ENCODE measurements at regions not wholly inside any gene's neighbourhood (a gene's known extent, or its start where the extent isn't known, plus 50 kb on each side); places are given as distances from the start of the nearest gene placed in this dataset.

DNA sequence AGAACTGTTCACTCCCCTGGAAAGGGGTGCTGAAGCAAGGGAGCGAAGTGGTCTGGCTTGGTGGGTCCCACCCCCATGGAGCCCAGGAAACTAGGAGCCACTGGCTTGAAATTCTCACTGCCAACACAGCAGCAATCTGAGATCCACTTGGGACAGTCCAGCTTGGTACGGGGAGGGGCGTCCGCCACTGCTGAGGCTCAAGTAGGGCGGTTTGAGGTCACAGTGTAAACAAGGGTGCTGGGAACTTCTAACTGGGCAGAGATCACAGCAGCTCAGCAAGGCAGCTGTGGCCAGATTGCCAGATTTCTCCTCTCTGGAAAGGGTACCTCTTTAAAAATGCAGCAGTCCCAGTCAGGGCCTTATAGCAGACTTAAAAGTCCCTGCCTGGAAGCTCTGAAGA lies 53.9 kb upstream of the GALNTL6 start:
- DNase-seq (ENCODE audit: low read depth in 2 of 3, low spot score in 1 of 3), result no peak

DNA sequence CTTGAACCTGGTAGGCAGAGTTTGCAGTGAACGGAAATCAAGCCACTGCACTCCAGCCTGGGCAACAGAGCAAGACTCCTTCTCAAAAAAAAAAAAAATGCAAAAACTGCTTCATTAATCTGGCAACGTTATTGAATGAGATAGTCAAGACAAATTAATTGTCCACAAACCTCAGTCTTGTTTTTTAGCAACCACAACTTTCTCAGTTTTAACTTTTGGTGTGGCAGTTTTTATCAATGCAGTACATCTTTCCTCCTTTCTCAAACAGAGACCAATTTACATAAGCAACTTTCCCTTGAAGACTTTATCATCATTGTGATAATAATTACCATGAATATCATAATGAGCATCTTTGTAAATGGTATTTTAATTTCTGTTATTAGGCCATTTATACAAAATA lies 61.7 kb upstream of the GALNTL6 start:
- no peak for DNase-seq (ENCODE audit: low read depth in 2 of 3, low spot score in 1 of 3)

DNA sequence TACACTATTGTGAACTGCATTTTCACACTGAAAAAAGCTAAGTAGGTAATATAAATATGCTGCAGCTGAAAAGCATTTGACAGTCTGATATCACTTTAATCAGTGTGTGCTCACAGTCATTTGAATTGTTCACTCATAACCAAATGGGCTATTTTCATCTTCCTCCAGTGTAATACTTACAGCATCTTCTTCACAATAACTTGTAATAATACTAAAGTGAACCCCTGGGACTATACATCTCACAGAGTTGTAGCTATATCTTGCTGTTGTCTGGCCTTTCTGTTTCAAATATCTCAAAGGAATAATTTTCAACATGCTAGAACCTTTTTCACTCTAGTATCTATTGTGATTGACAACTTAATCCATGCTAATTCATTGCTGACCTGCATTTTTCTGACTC lies 66.8 kb upstream of the GALNTL6 start:
- DNase-seq (ENCODE audit: low read depth in 2 of 3, low spot score in 1 of 3), result no peak

DNA sequence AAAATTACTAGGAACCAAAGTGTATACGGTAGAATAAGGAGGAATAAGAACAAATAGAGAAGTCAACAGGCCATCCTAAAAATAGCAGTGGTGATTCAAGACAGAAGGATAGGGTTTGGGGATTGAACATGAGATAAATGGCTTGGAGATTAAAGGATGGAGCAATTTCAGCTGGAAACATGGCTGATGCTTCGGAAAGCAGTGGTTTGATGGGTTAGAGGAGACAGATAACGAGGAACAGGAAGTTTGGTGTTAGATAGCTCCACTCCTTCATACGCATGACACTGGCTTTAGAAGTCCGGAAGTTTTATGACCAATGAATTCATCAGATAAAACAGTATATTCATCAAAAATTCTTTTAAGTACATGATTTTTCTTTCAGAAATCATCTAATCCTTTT lies 70.8 kb upstream of the GALNTL6 start:
- DNase-seq (ENCODE audit: low read depth in 2 of 3, low spot score in 1 of 3), result no peak

DNA sequence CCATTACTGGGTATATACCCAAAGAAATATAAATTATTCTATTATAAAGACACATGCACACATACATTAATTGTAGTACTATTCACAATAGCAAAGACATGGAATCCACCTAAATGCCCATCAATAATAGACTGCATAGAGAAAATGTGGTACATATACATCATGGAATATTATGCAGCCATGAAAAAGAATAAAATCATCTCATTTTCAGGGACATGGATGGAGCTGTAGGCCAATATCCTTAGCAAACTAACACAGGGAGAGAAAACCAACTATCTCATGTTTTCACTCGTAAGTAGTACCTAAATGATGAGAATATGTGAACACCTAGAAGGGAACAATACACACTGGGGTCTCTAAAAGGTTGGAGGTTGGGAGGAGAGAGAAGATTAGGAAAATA lies 86.0 kb upstream of the GALNTL6 start:
- DNase-seq (ENCODE audit: low read depth in 2 of 3, low spot score in 1 of 3), result no peak

DNA sequence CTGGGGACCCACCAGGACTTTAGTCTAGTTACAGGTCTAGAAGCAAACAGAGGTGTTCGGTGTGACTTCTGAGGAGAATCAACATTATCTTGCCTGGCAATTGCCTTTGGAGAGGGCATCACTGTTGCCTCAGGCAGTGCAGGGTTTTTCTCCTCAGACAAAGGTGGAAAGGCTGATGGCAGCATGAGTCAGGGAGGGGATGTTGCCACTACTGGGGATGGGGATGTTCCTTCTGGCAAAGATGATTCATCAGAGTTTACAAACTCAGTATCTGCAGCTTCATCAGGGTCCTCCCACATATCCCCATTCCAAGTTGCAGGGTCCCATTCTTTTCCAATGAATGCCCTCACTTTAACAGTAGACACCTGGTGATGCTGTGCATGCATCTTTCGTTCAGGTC lies 91.3 kb upstream of the GALNTL6 start:
- DNase-seq (ENCODE audit: low read depth in 2 of 3, low spot score in 1 of 3), result no peak

DNA sequence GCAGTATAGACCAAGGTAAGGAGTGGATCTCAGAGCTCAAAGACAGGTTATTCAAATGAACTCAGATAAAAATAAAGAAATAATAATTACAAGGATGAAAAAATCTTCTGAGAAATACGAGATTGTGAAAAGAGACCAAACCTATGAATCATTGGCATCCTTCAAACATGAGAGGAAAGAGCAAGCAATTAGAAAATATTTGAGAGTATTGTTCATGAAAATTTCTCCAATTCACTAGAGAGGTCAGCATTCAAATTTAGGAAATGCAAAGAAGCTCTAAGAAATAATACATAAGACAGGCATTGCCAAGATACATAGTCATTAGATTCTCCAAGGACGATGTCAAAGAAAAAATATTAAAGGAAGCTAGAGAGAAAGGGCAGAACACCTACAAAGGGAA lies 93.5 kb upstream of the GALNTL6 start:
- DNase-seq (ENCODE audit: low read depth in 2 of 3, low spot score in 1 of 3), result no peak

DNA sequence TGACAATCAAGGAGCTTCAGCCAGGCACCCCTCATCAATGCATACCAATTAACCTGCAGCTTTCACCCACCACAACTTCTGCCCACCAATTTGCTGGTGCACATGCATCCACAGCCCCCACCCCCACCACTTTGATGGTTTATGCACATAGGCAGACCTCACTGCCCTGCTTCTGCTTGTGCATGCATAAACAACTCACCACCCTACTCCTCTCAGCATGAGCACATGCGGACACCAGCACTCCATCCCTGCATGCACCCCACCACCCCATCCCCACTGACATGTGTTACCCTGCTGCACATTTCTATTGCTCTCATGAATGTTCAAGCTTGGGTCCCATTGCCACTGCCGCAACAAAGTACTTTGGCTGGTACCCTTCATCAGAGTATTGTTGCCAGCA lies 94.5 kb upstream of the GALNTL6 start:
- DNase-seq (ENCODE audit: low read depth in 2 of 3, low spot score in 1 of 3), result no peak

DNA sequence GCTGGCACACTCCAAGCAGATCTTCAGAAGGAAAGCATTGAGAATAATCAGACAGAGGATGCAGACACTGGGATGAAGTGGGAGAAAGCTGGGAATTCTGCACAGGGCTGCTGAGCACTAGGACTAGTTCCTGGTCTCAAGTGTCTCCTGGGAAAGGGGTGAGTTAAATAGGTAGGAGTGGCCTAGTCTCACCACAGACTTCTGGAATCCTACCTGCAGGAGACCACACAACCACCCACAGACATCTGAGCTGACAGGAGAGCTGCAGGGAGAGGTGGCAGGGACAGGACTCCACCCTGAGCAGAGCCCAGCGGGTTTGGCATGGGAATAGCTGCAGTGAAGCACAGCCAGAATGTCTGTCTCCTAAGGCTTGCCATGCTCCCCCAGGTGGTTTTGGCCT lies 95.1 kb upstream of the GALNTL6 start:
- no peak for DNase-seq (ENCODE audit: low read depth in 2 of 3, low spot score in 1 of 3)

DNA sequence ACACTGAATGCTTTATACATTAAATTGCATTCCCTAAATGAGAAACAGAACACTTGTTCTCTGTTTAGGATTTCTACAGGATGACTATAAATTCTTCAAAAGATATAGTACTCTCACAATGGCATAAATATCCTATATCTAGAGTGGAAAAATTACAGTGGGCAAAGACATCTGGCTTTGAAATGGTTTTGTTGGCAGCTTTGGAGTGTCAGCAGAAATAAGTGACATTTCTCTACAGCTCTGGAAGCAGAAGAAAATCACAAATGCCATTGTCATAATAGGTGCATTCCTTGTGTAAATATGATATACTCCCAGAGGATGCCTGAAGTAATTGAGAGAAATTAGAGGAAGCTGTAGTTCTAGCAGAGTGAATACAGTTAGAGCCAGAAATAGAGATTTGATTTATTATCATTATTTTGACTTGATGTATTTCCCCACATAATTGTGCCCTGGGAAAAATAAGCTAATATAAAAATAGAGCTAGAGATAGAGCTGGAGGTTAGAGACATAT lies 95.9 kb upstream of the GALNTL6 start:
- DNase-seq (ENCODE audit: low read depth in 2 of 3, low spot score in 1 of 3), result no peak

DNA sequence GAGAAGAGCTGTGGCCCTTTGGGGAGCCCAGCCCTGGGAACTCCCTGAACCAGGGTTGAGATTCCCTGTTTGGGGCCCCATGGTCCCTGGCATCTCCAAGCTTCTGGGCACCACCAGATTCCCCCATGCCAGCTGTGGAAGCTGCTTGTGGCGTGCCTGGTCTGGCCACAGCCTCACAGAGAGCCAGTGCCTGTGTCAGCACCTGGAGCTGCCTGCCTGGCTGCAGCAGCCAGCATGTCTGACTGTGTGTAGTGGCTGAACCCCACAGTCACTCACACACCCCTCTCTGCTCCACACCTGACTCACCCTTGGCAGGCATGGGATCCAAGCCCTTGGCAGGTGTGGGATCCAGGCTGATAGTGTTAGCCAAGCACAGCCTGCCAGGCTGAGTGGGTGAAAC lies 97.2 kb upstream of the GALNTL6 start:
- no peak for DNase-seq (ENCODE audit: low read depth in 2 of 3, low spot score in 1 of 3)

DNA sequence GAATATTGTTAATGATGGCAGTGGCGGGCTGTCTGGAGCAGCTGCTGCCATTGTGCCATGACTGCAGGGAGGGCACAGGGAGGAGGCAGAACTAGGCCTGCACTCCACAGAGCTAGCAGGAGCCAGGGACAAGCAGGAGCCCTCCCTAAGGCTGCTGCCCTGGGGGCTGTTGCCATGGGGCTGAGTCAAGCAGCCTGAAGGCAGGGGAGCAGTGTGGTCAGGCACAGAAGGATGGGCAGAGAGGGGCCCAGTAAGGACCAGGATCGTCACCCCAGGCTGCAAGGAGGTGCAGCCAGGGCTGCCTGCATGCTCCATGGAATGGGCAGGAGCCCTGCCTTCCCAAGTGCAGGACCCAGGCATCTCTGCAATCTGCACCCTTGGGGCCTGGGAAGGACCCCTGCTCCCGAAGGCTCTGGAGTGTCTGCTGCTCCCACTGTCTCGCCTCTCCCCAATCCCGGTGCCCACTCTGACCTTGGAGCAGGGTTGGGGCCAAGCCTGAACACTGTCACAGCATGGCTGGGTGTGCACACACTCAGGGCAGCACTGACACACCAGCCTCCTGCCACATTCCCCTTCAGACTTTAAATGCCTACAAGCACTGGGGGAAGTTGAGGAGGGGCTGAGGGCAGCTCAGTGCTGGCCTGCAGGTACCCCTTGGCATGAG lies 98.3 kb upstream of the GALNTL6 start:
- DNase-seq (ENCODE audit: low read depth in 2 of 3, low spot score in 1 of 3), result no peak

DNA sequence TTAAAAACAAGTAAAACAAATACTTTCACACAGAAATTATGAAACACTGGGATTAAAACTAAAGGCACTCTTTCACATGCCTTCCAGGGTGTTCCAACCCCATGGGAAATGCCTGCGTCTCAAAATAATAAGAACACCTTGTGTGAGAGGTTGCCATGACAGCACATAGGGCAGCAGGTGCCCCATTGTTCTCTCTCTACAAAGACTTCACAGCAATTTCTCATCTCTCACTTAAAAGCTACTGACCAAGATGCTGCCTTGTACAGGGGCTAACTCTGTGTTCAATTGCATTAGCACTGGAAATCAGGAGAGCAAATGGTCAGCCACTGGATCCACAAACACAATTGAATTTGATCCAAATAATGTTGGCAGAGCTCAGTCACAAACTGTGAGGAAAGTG lies 102.5 kb upstream of the GALNTL6 start:
- DNase-seq (ENCODE audit: low read depth in 2 of 3, low spot score in 1 of 3), result no peak

DNA sequence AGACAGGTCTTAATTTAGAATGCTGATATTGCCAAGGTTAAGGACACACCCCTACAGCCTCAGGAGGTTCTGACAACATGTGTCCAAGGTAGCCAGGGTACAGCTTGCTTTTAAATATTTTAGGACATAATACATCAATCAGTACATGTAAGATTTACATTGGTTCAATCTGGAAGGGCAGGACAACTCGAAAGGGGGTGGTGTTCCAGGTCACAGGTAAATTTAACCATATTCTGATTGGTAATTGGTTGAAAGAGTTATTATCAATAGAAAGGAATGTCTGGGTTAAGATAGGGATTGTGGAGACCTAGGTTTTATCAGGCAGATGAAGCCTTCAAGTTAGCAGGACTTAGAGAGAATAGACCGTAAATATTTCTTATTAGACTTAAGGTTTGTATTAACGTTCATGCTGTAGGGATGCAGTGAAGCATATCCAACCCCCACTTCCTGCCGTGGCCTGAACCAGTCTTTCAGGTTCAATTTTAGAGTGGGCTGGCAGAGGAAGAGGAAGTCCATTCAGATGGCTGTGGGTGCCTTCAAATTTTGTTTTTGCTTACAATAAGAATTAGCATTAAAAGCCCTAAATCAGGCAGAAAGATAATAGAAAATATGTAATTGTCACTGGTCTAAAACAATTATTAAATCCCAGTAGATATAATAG lies 136.5 kb upstream of the GALNTL6 start:
- no peak for DNase-seq (ENCODE audit: low read depth in 2 of 3, low spot score in 1 of 3)

DNA sequence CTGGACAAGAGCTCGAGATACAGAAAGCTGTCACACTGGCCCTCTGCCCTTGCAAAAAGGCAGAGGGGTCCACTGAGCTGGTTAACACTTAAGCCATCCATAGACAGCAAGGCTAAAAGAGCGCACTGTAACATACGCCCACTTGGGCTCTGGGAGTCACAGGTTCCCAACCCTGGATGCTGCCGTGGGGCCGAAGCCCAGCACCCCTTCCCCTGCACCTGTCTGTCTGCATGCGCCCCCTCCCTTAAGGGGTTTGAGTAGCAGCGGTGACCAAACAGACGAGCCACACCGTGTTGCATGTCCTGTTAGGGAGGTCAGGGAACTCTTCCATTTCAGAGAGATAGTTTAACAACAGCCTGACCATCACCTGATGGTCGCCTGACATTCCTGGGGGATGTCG lies 138.4 kb upstream of the GALNTL6 start:
- DNase-seq (ENCODE audit: low read depth in 2 of 3, low spot score in 1 of 3), result no peak

DNA sequence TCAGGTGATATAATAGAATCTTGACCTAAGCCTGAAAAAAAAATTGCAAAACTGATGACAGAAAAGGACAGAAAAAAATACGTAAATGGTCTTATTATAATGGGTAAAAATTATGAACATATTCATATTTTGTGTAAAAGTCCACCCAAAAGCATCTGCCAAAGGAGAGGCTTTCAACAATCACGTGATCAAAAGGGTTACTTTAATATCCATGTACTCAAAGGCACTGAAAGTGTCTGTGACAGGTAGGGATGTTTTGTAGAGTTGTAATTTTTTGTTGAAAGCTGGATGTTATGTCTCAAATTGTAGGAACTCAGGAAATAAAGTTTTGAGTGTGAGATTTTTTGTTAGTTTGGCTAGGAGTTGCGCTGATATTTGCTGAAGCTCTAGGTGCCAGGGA lies 144.8 kb upstream of the GALNTL6 start:
- no peak for DNase-seq (ENCODE audit: low read depth in 2 of 3, low spot score in 1 of 3)

DNA sequence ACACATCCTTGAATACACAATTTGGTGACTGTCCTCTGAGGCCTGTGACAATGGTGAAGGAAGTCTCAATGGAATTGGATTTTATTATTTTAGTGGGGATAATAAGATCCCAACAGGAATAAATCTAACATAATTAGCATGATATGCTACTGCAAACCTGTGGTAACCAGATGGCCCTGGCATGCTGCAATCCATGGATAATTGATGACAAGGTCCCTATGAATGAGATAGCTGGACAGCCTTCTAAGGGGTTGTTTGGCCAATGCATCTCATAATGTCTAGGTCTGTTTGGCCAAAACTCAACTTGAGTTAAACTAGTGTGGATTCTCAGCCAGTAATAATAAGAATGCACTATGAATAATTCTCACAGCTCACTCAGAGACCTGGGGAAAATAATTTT lies 145.3 kb upstream of the GALNTL6 start:
- DNase-seq (ENCODE audit: low read depth in 2 of 3, low spot score in 1 of 3), result no peak

DNA sequence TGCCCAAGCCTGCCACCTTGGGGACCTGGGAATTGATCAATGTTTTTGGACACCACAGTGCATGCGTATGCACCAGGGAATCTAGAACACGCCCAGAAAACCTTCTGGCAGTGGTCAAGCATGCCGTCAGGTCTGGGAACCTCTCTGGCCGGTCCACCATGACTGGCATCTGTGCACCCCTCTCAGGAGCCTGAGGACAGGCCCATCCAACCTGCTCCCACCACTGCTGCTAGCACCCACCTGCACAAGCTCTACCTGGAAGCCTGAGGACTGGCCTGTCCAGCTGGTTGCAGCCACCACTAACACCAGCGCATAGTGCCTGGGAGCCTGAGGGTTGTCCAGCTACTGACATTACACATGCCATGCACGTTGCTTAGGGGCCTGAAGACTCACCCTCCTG lies 162.1 kb upstream of the GALNTL6 start:
- no peak for DNase-seq (ENCODE audit: low read depth in 2 of 3, low spot score in 1 of 3)

DNA sequence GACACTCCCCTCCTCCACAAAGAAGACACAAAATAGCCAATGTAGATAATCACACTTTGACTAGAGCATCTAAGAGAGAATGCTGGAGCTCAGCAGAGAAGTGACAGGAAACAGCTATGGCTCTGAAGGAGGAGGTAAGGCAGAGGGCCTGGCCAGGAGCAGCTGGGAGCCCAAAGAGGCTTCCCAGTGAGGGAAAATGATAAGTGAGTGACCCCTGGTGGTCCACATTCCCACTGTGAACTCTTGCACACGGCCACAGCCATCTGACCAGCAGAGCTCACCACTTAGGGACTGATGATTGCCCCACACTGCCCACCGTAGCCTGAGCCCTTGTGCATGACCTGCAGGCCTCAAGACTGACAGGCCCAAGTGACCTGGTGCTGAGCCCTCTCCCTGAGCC lies 162.7 kb upstream of the GALNTL6 start:
- no peak for DNase-seq (ENCODE audit: low read depth in 2 of 3, low spot score in 1 of 3)

DNA sequence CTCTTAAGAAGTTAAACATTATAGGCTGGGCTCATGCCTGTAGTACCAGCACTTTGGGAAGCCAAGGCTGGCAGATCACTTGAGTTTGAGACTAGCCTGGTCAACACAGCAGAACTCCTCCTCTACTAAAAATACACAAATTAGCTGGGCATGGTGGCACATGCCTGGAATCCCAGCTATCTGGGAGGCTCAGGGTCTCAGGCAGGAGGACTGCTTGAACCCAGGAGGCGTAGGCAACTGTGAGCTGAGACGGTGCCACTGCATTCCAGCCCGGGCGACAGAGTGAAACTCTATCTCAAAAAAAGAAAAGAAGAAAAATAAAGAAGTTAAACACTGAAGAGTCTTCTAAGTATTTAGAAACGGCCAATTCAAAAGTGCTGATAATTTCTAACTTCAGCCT lies 164.3 kb upstream of the GALNTL6 start:
- DNase-seq (ENCODE audit: low read depth in 2 of 3, low spot score in 1 of 3), result no peak

DNA sequence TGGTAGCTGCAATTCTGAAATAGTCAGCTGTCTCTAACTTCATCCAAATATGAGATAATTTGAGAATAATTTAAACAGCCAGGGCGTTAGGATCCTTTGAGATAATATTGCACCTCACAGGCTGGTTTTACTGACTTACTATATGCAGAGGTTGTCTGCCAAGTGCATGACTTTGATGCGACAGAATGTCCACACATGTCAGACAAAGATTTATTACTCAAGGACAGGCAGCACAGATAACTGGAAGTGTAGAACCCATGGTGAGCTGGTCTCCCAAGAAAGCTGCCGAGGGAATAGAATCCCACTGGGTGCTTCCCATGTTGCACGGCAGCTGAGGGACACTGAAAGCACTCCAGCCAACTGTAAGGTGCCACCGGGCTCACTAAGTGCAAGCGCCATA lies 166.2 kb upstream of the GALNTL6 start:
- DNase-seq (ENCODE audit: low read depth in 2 of 3, low spot score in 1 of 3), result no peak

DNA sequence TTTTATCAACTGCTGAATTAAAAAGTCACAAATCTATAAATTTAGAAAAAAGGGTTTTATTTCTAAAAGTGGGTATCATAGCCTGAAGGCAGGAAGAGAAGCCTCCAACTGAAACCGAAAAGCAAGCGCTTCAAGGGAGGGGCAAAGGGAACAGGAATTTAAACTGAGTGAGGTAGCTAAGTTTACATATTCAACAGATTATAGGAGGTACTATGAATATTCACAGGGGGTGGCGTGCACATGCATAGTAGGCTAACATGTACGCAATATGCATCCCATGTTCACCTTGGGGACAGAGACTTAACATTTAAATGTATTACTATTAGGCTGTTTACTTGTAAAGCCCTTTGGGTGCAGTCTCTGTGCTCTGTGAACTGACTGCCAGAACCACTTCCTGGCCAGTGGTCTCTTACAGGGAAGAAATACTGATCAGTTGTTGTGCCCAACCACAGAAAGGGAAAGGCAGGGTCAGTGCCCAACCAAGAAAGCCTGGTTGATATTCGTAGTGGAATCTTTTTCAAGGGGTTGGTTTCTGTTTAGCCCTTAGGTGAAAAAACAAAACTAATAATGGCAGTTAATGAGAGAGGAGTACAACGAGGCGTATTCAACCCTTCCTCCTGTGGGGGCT lies 168.7 kb upstream of the GALNTL6 start:
- DNase-seq (ENCODE audit: low read depth in 2 of 3, low spot score in 1 of 3), result no peak

DNA sequence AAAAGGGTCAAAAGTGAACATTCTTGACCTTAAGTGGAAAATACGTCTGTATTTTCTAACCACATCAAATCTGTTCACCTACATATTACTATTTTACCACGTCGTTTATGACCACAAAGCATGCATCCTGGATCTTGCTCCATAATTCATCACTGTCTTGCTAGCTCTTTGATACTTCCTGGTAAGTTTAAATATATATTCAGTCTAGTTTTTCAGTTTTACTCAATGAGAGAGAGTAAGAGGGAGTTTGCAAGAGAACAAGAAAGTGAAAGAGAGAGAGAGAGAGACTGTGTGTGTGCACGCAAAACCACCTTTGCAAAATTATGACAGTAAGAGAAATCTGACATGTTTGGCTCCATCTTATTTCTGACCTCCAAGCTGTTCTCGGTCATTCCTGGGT lies 173.7 kb upstream of the GALNTL6 start:
- DNase-seq (ENCODE audit: low read depth in 2 of 3, low spot score in 1 of 3), result no peak
